Testis (tissue), 2 donors: ENCODE measurements at regions not wholly inside any gene's neighbourhood (a gene's known extent, or its start where the extent isn't known, plus 50 kb on each side); places are given as distances from the start of the nearest gene placed in this dataset.

Experiments
- POLR2A ChIP-seq: fragments of 450-650 bp; IDR thresholded peaks from one replicate; pipeline ENCODE4 v1.6.1; 2017; ENCODE audit warnings: antibody characterized with exemption, mild to moderate bottlenecking, moderate library complexity
- TF ChIP-seq, protein P1 (sequence below), 3 experiments: fragments of 450-650 bp in 2 of 3; fragments of 200-600 bp in 1 of 3; sonication (generic) in 1 of 3; IDR thresholded peaks; one replicate each; pipeline ENCODE4 v1.5.1; 2016 to 2019; ENCODE audit warnings: antibody characterized with exemption in 3 of 3, mild to moderate bottlenecking in 2 of 3, moderate library complexity in 1 of 3

DNA sequence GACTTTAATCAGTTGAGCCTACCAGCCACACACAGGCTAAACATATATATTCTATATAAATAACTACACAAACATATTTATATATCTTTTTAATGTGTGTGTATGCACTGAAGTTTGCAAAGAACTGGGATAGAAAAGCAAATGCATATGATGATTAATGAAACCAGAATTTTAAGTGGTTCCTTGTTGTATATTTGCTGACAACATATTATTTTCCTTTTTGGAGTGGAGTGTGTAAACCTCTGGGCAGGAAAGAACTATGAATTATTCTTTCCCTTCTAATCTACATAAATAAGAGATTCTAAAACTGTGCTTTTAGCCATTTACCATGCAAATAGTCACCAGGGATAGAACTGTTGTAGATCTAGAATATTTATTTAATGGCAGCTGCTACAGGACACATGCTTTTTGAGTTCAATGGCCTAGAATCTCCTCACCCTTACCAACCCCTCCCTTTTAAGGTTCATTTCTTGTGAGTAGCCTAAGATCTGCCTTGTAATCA lies 187.6 kb downstream of the BACH1 start:
- TF ChIP-seq, protein P1, sequence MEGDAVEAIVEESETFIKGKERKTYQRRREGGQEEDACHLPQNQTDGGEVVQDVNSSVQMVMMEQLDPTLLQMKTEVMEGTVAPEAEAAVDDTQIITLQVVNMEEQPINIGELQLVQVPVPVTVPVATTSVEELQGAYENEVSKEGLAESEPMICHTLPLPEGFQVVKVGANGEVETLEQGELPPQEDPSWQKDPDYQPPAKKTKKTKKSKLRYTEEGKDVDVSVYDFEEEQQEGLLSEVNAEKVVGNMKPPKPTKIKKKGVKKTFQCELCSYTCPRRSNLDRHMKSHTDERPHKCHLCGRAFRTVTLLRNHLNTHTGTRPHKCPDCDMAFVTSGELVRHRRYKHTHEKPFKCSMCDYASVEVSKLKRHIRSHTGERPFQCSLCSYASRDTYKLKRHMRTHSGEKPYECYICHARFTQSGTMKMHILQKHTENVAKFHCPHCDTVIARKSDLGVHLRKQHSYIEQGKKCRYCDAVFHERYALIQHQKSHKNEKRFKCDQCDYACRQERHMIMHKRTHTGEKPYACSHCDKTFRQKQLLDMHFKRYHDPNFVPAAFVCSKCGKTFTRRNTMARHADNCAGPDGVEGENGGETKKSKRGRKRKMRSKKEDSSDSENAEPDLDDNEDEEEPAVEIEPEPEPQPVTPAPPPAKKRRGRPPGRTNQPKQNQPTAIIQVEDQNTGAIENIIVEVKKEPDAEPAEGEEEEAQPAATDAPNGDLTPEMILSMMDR (IDR thresholded peaks at IDR 0.05), result no peak
- no peak for TF ChIP-seq POLR2A
